ENCODE measurements at regions not wholly inside any gene's neighbourhood (a gene's known extent, or its start where the extent isn't known, plus 50 kb on each side); places are given as distances from the start of the nearest gene placed in this dataset.

GRCh38 chr3:127419182-127419581 lies 131.3 kb upstream of the PRR20G start:
- H3K27ac ChIP-seq = no peak overlapping the region
- ATAC-seq = no peak
- WGBS, 2 donors = 54 to 61% methylated on average over 5 of the region's 5 CpGs
- H3K4me3 ChIP-seq = no peak overlapping the region
- no peaks in the 10 kb centered on the region for H3K4me1 ChIP-seq
- H3K36me3 ChIP-seq = no peaks in the 10 kb centered on the region
- TF ChIP-seq, protein P1, sequence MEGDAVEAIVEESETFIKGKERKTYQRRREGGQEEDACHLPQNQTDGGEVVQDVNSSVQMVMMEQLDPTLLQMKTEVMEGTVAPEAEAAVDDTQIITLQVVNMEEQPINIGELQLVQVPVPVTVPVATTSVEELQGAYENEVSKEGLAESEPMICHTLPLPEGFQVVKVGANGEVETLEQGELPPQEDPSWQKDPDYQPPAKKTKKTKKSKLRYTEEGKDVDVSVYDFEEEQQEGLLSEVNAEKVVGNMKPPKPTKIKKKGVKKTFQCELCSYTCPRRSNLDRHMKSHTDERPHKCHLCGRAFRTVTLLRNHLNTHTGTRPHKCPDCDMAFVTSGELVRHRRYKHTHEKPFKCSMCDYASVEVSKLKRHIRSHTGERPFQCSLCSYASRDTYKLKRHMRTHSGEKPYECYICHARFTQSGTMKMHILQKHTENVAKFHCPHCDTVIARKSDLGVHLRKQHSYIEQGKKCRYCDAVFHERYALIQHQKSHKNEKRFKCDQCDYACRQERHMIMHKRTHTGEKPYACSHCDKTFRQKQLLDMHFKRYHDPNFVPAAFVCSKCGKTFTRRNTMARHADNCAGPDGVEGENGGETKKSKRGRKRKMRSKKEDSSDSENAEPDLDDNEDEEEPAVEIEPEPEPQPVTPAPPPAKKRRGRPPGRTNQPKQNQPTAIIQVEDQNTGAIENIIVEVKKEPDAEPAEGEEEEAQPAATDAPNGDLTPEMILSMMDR (IDR thresholded peaks at IDR 0.05) = no peak
- H3K27me3 ChIP-seq = peaks cover 0 to 94% (median 83%) of the 10 kb centered on the region in 7 donors
- DNase-seq = no peak
- H3K9me3 ChIP-seq = no peaks in the 10 kb centered on the region
- intact Hi-C loops (cut with DNase I) = no loop called here

GRCh38 chr3:127418560-127419147 lies 130.8 kb upstream of the PRR20G start:
- 45 to 62% methylated on average over 4 of the region's 4 CpGs for WGBS, 2 donors
- Histone ChIP-seq H3K27me3 (peaks cover 0 to 94% (median 83%) of the 10 kb centered on the region in 7 donors), H3K9me3 (no peaks in the 10 kb centered on the region), H3K27ac (no peak overlapping the region), H3K4me3 (no peak overlapping the region), H3K4me1 (no peaks in the 10 kb centered on the region), H3K36me3 (no peaks in the 10 kb centered on the region)
- TF ChIP-seq, protein P1 (IDR thresholded peaks at IDR 0.05) = no peak
- intact Hi-C loops (cut with DNase I) = no loop called here
- ATAC-seq (no peak), DNase-seq (no peak)

GRCh38 chr3:127417709-127418559 lies 130.1 kb upstream of the PRR20G start:
- H3K36me3 ChIP-seq = no peaks in the 10 kb centered on the region
- intact Hi-C loops (cut with DNase I) = no loop called here
- WGBS, 2 donors = 50% methylated on average over 10 of the region's 10 CpGs
- TF ChIP-seq, protein P1 (IDR thresholded peaks at IDR 0.05) = no peak
- H3K27ac ChIP-seq = no peak overlapping the region
- no peaks in the 10 kb centered on the region for H3K9me3 ChIP-seq
- H3K4me1 ChIP-seq = no peaks in the 10 kb centered on the region
- ATAC-seq = peak in 3 of 8 donors; percentile 47 to 72 (median 49)
- DNase-seq = no peak
- peaks cover 0 to 94% (median 84%) of the 10 kb centered on the region in 7 donors for H3K27me3 ChIP-seq
- H3K4me3 ChIP-seq = no peak overlapping the region

DNA sequence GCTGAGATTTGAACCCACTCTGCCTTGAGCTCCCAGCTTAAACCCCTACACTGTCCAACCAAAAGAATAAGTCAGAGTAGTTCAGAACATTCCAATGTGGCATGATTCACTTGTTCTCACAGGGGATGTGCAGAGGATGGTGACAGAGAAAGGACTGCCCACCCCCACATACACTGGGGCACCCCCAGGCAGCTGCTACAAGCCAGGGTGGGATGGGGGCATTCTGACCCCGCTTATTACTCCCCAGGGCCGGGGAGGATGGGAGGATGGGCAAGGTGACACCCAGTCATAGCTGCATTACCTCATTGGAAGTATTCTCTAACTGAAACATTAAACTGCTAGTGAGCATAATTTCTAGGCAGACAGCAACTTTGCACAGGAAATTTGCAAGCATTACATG lies 126.0 kb upstream of the PRR20G start:
- Histone ChIP-seq H3K4me3 (no peak overlapping the region), H3K36me3 (no peaks in the 10 kb centered on the region), H3K4me1 (no peaks in the 10 kb centered on the region), H3K27me3 (peaks cover 0 to 70% (median 65%) of the 10 kb centered on the region in 7 donors), H3K9me3 (no peaks in the 10 kb centered on the region), H3K27ac (no peak overlapping the region)
- WGBS, 2 donors = 36 to 40% methylated on average over 2 of the region's 2 CpGs
- ATAC-seq (no peak), DNase-seq (no peak)
- TF ChIP-seq, protein P1 (IDR thresholded peaks at IDR 0.05) = no peak
- intact Hi-C loops (cut with DNase I) = no loop called here
